GM19035 (cell line): ENCODE measurements at regions not wholly inside any gene's neighbourhood (a gene's known extent, or its start where the extent isn't known, plus 50 kb on each side); places are given as distances from the start of the nearest gene placed in this dataset.

ENCODE experiments used
- ATAC-seq: cut with Tn5 transposase; IDR thresholded peaks from one replicate; pipeline ENCODE4 v1.9.1; 2021; ENCODE audit not compliant: unreplicated experiment

DNA sequence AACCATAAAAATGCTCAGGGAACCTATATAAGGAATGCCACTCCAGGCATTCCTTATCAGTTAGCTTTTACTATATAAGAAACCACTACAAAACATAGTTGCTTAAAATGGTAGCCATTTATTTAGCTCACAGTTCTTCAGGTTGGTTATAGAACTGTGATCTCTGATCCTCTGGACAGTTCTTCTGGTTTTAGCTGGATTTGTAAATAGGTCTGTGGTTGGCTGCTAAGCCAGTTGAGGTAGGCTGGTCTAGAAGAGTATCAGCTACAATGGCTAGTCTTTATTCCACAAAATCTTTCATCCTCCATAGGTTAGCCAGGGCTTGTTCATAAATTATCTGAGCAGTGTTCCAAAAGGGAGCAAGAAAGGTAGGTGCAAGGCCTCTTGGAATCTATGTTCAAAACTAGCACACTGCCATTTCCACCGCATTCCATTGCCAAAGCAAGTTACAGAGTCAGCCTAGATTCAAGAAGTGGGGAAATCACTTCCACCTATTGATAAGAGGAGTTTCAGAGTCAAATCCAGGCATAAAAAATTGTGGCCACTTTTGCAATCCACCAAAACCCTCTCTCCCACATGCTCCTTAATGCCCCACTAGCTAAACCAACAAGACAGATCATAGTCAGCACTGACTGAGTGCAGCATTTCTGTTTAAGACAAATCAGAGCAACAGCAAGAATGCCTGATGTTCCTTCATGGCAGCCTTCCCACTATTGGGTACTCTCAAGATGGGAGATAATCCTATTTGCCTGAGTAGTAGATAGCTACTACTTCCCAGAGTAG lies 146.4 kb downstream of the IRS1 start:
- ATAC-seq = no peak

GRCh38 chr2:226652369-226652768 lies 147.3 kb downstream of the IRS1 start:
- ATAC-seq = no peak

GRCh38 chr2:226649871-226650660 lies 149.6 kb downstream of the IRS1 start:
- peak; percentile 66 for ATAC-seq

- no peak for ATAC-seq
Observed at GRCh38 chr2:226649201-226649600, 150.4 kb downstream of the IRS1 start.

DNA sequence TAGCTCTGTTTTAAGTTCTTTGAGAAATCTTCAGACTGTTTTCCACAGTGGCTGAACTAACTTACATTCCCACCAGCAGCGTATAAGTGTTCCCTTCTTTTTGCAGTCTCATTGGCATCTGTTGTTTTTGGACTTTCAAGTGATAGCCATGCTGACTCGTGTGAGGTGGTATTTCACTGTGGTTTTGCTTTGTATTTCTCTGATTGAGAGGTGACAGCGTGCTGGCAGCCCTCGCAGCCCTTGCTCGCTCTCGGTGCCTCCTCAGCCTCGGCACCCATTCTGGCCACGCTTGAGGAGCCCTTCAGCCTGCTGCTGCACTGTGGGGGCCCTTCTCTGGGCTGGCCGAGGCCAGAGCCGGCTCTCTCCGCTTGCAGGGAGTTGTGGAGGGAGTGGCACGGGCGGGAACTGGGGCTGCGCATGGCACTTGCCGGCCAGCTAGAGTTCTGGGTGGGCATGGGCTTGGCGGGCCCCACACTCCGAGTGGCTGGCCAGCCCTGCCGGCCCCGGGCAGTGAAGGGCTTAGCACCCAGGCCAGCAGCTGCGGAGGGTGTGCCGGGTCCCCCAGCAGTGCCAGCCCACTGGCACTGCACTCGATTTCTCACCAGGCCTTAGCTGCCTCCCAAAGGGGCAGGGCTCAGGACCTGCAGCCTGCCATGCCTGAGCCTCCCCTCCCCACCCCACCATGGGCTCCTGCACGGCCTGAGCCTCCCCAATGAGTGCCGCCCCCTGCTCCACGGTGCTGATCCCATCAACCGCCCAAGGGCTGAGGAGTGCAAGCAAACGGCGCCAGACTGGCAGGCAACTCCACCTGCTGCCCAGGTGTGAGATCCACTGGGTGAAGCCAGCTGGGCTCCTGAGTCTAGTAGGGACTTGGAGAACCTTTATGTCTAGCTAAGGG lies 151.8 kb downstream of the IRS1 start:
- no peak for ATAC-seq

DNA sequence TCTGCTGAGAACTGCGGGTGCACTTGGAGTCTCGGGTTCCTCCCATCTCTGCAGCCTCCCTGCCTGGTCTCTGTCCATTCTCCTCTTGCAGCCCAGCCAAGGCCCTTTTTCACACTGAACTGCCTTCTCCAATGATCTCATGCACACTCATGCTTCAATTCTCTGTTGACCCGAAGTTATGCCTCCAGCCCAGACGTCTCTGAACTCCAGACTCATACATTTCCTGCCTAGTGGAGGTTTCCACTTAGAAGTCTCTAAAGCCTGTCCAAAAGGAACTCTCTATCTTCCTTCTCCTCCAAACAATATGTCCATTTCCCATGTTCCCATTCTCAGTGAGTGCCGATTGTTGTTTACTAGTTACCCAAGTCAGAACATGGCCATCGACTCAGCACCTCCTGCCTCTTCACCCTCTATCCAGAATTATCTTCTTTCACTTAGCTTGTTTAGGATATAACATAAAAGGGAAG lies 155.2 kb downstream of the IRS1 start:
- no peak for ATAC-seq

DNA sequence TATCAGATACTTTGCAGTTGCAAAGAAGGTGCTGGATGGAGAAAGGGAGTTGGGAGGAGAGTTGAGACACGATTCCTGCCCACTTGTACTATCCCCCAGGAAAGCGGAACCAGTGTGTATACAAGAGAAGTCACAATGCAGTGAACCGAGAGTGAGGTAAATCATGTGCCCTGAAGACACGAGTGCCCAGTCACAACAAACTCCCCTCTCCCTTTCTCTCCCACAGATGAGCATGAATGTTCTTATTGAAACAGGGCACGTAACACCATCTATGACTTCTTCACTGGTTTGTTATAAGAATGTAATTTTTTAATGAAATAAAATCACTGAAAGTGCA lies 155.7 kb downstream of the IRS1 start:
- no peak for ATAC-seq

DNA sequence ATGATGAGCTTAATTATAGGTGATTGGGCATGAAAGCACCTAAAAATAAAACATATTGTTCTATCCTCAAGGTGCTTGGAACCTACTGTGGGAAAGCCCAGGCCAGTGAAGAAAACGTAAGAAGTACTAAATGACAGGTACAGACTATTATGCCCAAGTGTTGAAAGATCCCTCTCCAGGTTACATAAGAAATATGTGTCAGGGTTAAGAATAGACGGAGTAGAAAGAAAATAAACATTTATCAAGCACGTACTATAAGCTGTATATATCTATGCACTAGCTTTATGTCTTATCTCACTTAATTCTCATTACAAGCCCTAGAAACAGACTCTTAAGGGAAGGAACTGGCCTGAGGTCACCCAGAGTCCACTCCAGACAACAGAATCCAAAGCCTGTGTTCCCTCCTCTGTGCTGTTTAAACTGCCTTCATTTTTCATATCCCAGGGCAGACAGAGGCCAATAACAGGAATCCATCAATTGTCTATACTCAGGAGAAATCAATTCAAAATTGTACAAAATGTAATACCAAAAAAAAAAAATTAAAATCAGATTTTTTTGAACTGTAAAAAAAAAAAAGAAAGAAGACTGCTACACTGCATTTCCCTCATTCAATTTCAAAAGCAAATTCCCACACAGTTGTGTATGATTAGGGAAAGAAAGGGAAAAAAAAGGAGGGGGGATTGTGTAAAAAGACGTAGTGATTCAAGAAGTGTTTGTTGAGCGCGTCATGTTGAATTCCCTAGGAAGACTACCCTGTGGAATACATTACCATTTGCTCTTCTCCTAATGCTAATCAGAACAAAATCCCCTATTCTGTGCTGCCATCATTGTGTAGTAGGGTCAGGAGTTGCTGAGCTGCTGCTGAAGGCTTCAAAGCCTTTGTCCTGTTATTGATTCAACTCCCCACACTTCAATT lies 156.3 kb downstream of the IRS1 start:
- no peak for ATAC-seq

GRCh38 chr2:226641008-226641407 lies 158.6 kb downstream of the IRS1 start:
- ATAC-seq = no peak

DNA sequence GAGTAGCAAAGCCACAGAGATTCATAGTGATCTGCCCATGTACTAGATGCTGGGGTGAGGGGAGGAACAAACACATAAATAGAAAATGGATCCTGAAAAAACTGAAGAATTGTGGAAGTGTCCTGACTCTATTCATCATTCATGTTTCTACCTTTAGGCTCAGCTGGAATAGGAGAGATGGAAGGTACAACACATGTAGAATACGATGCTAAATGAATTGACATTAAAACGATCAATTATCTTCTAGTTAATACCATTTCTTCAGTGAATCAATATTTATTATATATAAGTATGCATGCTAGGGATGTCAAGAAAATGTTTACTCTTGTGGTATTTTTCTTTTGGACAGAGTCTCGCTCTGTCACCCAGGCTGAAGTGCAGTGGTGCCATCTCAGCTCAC lies 159.1 kb downstream of the IRS1 start:
- no peak for ATAC-seq

GRCh38 chr2:226639550-226639949 lies 160.1 kb downstream of the IRS1 start:
- ATAC-seq = no peak

GRCh38 chr2:226638576-226638975 lies 161.0 kb downstream of the IRS1 start:
- no peak for ATAC-seq

- ATAC-seq = no peak
Observed at GRCh38 chr2:226637383-226637782, 162.2 kb downstream of the IRS1 start.

DNA sequence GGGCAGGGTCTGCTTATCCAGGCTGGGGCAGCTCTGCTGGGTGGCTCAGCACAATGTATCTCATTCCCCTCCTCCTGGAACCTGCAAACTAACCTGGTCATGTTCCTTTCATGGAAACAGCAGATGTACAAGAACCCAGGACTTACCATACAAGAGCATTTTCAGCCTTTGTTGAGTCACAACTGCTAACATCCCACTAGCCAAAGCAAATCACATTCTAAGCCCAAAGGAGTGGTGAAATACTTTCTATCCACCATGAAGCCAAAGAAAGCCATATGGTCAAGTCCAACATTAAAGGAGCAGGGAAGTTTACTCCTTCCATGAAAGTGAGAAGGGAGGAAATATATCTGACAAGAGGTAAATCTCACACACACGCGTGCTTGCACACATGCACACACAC lies 163.0 kb downstream of the IRS1 start:
- no peak for ATAC-seq

- ATAC-seq = no peak
Observed at GRCh38 chr2:226634943-226635604, 164.5 kb downstream of the IRS1 start.

DNA sequence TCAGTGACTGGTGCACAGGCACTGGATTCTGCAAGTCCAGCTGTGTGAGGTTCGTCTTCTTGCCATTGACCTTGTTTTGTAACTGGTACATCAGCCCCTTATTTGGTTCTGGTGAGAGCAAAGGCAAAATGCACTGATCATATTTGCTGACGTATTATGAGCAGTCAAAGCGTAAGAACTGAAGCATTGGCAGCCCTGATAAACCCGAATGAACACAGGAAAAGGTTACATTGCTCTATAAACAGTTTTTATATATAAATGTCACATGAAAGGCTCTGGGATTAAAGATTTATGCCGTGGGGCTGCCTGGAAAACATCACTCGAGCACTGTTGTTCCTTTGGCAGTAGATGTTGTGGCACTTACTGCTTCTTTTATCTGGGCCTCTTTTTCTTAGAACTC lies 167.9 kb downstream of the IRS1 start:
- no peak for ATAC-seq

DNA sequence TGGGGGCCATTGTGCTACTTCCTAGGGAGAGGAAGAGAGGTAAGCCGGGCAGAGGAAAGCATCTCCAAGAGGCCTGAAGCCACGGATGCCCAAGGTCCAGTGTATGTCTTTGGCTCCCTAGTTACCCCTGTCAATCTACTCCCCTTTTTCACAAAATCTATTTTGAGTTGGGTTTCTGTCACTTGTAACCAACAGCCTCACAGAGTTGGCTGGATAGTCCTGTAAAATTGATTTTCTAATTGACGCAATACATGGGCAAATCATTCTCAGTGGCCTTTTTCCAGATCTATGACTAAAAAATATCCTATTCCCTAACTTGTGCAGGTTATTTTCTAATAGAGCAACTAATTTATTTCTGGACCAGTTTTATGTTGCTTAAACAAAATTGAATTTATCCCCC lies 168.4 kb downstream of the IRS1 start:
- no peak for ATAC-seq

DNA sequence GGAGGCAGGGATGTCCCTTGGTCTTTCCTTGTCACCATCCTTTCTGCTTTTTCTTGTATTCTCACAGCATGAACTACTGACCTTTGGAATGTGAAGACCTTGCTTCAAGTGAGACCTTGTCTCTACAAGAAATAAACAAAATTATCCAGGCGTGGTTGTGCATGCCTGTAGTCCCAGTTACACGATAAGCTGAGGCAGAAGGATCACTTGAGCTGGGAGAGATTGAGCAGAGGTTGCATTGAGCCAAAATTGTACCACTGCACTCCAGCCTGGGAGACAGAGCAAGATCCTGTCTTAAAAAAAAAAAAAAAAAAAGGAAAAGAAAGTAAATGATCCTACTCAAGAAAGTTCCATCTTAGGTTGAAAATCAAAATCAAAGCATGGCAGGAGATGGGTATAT lies 173.7 kb downstream of the IRS1 start:
- ATAC-seq = no peak

DNA sequence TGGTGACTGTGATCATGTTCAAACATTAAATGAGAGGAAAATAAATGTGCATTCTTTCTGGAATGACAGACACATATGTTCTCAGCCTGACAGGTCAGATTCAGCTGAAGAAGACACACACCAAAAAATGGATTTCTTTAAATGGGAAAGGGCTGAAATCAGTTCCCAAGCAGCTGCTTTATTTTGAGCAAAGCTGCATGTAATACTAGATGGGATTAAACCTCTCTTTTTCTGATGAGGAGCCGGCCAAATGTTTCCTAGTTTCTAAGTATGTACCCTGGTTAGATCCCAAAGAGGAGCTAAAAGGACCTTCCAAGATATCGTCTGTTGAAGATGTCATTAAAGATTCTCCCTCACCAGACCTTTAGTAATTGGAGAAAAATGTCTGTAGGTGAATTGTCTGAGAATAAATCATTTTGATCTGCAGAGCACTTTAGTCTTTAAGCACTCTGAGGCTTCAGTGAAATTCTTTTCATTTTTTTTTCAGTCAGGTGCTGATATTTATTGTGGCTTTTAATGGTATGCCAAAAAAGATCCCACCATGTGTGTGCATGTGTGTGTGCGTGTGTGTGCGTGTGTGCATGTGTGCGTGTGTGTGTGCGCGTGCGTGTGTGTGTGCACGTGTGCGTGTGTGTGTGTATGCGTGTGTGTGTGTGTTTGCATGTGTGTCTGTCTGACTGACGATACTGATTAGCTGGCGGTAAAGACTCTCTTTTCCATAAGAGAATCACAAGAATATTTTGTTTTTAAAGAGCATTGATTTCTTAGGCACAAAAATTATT lies 175.8 kb downstream of the IRS1 start:
- ATAC-seq = no peak
